Smooth muscle cell (in vitro differentiated cells): ENCODE measurements at regions not wholly inside any gene's neighbourhood (a gene's known extent, or its start where the extent isn't known, plus 50 kb on each side); places are given as distances from the start of the nearest gene placed in this dataset.

Experiments
- DNase-seq: peaks from one replicate; lab custom pipeline; 2025; ENCODE audit not compliant: unreplicated experiment; lab: John Stamatoyannopoulos, UW
- H2AFZ ChIP-seq: fragments of 200-600 bp; sonication (generic); 2 replicates; pipeline ENCODE4 v1.6.0; 2016; ENCODE audit warnings: antibody characterized with exemption, low read depth, mild to moderate bottlenecking
- H3F3A ChIP-seq: fragments of 200-600 bp; sonication (generic); 2 replicates; pipeline ENCODE4 v1.6.0; 2017; ENCODE audit warnings: antibody characterized with exemption, low read depth
- H3K27ac ChIP-seq: fragments of 200-600 bp; sonication (generic); 2 replicates; pipeline ENCODE4 v1.5.1; 2016; ENCODE audit warnings: low read depth, mild to moderate bottlenecking
- H3K27me3 ChIP-seq: fragments of 200-600 bp; sonication (generic); 2 replicates; pipeline ENCODE4 v1.6.1; 2016; ENCODE audit warnings: low read depth, mild to moderate bottlenecking
- H3K36me3 ChIP-seq: fragments of 200-600 bp; sonication (generic); 2 replicates; pipeline ENCODE4 v1.5.1; 2016; ENCODE audit warnings: low read depth
- H3K4me1 ChIP-seq: fragments of 200-600 bp; sonication (generic); 2 replicates; pipeline ENCODE4 v1.5.1; 2016; ENCODE audit warnings: low read depth
- H3K4me2 ChIP-seq: fragments of 200-600 bp; sonication (generic); 2 replicates; pipeline ENCODE4 v1.6.0; 2016; ENCODE audit warnings: mild to moderate bottlenecking
- H3K4me3 ChIP-seq: fragments of 200-600 bp; sonication (generic); 2 replicates; pipeline ENCODE4 v1.5.1; 2016; ENCODE audit warnings: mild to moderate bottlenecking
- H3K79me2 ChIP-seq: fragments of 200-600 bp; sonication (generic); 2 replicates; pipeline ENCODE4 v1.6.0; 2016; ENCODE audit warnings: low read depth, mild to moderate bottlenecking
- H3K9ac ChIP-seq: fragments of 200-600 bp; sonication (generic); 2 replicates; pipeline ENCODE4 v1.6.0; 2016; ENCODE audit warnings: low read depth
- H3K9me3 ChIP-seq: fragments of 200-600 bp; sonication (generic); replicated peaks from 2 replicates; pipeline ENCODE4 v1.5.1; 2016; ENCODE audit warnings: low read depth
- H4K20me1 ChIP-seq: fragments of 200-600 bp; sonication (generic); 2 replicates; pipeline ENCODE4 v1.6.0; 2016; ENCODE audit warnings: low read depth
- WGBS: methylation state at CpG from one replicate; pipeline ENCODE4 v1.1.7; 2016; ENCODE audit warnings: low lambda C conversion rate; 5-methylcytosine and 5-hydroxymethylcytosine counted together
- TF ChIP-seq, protein P1 (sequence below): fragments of 200-600 bp; sonication (generic); IDR thresholded peaks from 2 replicates; pipeline ENCODE4 v1.5.1; 2017; ENCODE audit warnings: borderline replicate concordance, mild to moderate bottlenecking, antibody characterized with exemption; ENCODE audit not compliant: insufficient read depth, poor library complexity, severe bottlenecking

DNA sequence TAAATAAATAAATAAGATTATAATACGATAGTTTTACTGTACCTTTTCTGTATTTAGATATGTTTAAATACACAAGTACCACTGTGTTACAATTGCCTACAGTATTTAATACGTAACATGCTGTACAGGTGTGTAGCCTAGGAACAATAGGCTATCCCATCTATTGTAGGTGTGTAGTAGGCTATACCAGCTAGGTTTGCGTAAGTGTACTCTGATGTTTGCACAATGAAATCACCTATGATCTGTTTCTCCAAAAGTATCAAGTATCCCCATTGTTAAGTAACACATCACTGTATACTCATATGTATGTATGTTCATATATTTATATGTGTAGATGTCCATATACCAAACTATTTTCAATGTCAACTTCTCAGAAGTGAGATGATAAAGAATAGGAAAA, 118.2 kb upstream of the RND3 start:
- 97% methylated on average over 3 of the region's 3 CpGs for WGBS
- Histone ChIP-seq H3K36me3 (no peaks in the 10 kb centered on the region), H2AFZ (no peak overlapping the region), H3F3A (no peaks in the 10 kb centered on the region), H4K20me1 (no peaks in the 10 kb centered on the region), H3K79me2 (no peaks in the 10 kb centered on the region), H3K27ac (no peak overlapping the region), H3K27me3 (no peaks in the 10 kb centered on the region), H3K4me3 (no peak overlapping the region), H3K9me3 (no peaks in the 10 kb centered on the region), H3K4me1 (no peaks in the 10 kb centered on the region), H3K9ac (no peak overlapping the region), H3K4me2 (no peak overlapping the region)
- TF ChIP-seq, protein P1, sequence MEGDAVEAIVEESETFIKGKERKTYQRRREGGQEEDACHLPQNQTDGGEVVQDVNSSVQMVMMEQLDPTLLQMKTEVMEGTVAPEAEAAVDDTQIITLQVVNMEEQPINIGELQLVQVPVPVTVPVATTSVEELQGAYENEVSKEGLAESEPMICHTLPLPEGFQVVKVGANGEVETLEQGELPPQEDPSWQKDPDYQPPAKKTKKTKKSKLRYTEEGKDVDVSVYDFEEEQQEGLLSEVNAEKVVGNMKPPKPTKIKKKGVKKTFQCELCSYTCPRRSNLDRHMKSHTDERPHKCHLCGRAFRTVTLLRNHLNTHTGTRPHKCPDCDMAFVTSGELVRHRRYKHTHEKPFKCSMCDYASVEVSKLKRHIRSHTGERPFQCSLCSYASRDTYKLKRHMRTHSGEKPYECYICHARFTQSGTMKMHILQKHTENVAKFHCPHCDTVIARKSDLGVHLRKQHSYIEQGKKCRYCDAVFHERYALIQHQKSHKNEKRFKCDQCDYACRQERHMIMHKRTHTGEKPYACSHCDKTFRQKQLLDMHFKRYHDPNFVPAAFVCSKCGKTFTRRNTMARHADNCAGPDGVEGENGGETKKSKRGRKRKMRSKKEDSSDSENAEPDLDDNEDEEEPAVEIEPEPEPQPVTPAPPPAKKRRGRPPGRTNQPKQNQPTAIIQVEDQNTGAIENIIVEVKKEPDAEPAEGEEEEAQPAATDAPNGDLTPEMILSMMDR: no peak
- DNase-seq: no peak

DNA sequence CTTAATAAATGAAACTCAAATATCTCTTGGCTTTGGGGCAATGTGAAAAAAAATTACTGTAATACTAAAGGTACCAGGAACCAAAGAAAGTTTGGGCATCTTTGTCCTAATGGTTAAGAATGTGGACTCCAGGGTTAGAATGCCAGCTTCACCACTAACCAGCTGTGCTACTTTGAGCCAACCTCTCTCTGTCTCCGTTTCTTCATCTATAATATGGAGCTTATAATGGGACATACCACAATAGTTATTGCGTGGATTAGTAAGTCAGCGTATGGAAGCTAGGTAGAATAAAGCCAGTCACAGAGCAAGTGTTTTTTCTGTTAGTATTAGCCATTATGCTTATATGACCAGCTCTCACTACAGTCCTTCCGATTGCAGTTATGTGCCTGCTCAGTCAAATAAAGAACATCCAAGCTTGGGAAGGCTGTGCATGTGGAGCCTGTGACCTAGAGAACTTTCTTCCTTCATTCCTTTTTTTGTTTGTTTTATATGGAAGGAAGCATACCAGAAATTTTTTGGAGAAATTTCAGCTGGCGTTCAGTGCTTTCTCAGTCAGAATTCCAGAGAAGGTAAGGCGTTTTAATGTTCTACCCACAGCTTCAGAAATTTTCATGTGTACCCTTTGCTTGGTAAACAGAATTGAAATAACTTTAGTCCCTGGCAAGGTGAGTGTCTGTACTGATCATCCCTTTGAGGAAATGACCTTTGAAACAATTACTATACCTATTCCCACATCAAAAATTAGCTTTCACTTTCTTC, 114.0 kb upstream of the RND3 start:
- Histone ChIP-seq H3K9me3 (no peaks in the 10 kb centered on the region), H2AFZ (peak overlapping the region; percentile 42), H4K20me1 (no peaks in the 10 kb centered on the region), H3K4me1 (no peaks in the 10 kb centered on the region), H3K36me3 (no peaks in the 10 kb centered on the region), H3K9ac (no peak overlapping the region), H3F3A (no peaks in the 10 kb centered on the region), H3K79me2 (no peaks in the 10 kb centered on the region), H3K27me3 (no peaks in the 10 kb centered on the region), H3K4me2 (no peak overlapping the region), H3K27ac (no peak overlapping the region), H3K4me3 (no peak overlapping the region)
- no peak for DNase-seq
- TF ChIP-seq, protein P1: no peak
- 88% methylated on average over 6 of the region's 6 CpGs for WGBS

DNA sequence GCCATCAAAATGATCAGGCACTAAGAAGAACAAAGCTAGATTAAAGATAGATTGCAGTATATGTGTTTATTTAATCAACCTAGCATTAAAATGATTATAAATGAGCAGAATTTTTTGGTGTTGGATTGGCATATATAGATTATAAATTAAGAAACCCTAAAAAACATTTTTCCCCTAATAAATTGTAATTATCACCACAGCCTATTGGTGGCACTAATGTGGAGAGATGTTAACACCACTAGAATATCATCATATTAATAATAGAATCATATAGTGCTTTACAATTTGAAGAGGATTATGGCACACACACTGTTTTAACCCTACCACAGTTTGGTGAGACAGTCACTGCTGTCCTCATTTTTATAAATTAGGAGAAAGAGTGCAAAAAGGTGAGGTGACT, 112.4 kb upstream of the RND3 start:
- TF ChIP-seq, protein P1: no peak
- Histone ChIP-seq H3K27me3 (no peaks in the 10 kb centered on the region), H3K36me3 (no peaks in the 10 kb centered on the region), H2AFZ (no peak overlapping the region), H3K79me2 (no peaks in the 10 kb centered on the region), H3K4me3 (no peak overlapping the region), H3K27ac (no peak overlapping the region), H3K4me1 (no peaks in the 10 kb centered on the region), H3K4me2 (no peak overlapping the region), H3K9ac (no peak overlapping the region), H4K20me1 (no peaks in the 10 kb centered on the region), H3F3A (no peaks in the 10 kb centered on the region), H3K9me3 (no peaks in the 10 kb centered on the region)
- no peak for DNase-seq

DNA sequence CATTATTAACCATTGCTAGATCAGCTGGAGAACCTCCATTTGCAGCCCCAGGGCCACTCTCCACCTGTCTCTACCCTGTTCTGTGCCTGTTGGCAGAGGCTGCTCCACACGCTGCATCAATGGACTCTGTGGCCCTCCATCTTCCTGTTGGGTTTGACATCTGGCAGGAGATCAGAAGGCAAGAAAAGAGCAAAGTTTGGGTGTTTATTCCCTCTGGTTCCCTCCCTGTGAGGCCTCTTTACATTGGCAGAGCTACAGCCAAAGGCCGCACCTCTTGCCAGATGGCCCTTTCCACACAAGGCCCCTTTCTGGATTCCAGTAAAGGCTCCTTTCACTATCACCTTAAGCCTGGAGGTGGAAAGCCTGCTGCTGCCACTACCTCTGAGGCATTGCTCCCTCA, 110.9 kb upstream of the RND3 start:
- TF ChIP-seq, protein P1: no peak
- no peaks in the 10 kb centered on the region for H3F3A ChIP-seq
- H3K9ac ChIP-seq: no peak overlapping the region
- H3K27ac ChIP-seq: no peak overlapping the region
- WGBS: 74% methylated on average over 2 of the region's 2 CpGs
- H2AFZ ChIP-seq: no peak overlapping the region
- no peaks in the 10 kb centered on the region for H3K27me3 ChIP-seq
- H4K20me1 ChIP-seq: no peaks in the 10 kb centered on the region
- no peaks in the 10 kb centered on the region for H3K36me3 ChIP-seq
- no peaks in the 10 kb centered on the region for H3K4me1 ChIP-seq
- no peaks in the 10 kb centered on the region for H3K9me3 ChIP-seq
- no peak overlapping the region for H3K4me3 ChIP-seq
- H3K4me2 ChIP-seq: no peak overlapping the region
- DNase-seq: no peak
- no peaks in the 10 kb centered on the region for H3K79me2 ChIP-seq
